CD14-positive monocyte (primary cell): ENCODE measurements at regions not wholly inside any gene's neighbourhood (a gene's known extent, or its start where the extent isn't known, plus 50 kb on each side); places are given as distances from the start of the nearest gene placed in this dataset.

Experiments
- DNase-seq, 3 donors: peaks; one replicate each; pipeline ENCODE4 v3.0.0-alpha.2; 2011 to 2022
- H2AFZ ChIP-seq: 2 replicates; pipeline ENCODE4 v1.6.0; 2012; ENCODE audit warnings: mild to moderate bottlenecking, low read depth, low read length, inconsistent platforms; ENCODE audit not compliant: insufficient read depth, poor library complexity, severe bottlenecking
- H3K27ac ChIP-seq, 2 donors: 1 replicate in 1 of 2; 2 replicates in 1 of 2; pipeline ENCODE4 v1.5.1; 2012 to 2013; ENCODE audit warnings: low read length in 2 of 2, control low read depth in 1 of 2, inconsistent platforms in 1 of 2, low read depth in 1 of 2, mild to moderate bottlenecking in 1 of 2
- H3K27me3 ChIP-seq, 2 donors: one replicate each; pipeline versions ENCODE4 v1.6.0 to v1.6.1; 2011 to 2013; ENCODE audit warnings: low read length in 2 of 2; ENCODE audit not compliant: control insufficient read depth in 2 of 2, insufficient read depth in 2 of 2
- H3K36me3 ChIP-seq, 2 donors: replicated peaks in 1 of 2; 1 replicate in 1 of 2; 2 replicates in 1 of 2; pipeline versions ENCODE4 v1.5.1 to v1.6.1; 2012 to 2013; ENCODE audit warnings: low read length in 2 of 2, control low read depth in 1 of 2, inconsistent platforms in 1 of 2, mild to moderate bottlenecking in 1 of 2; ENCODE audit not compliant: insufficient read depth in 2 of 2, control insufficient read depth in 1 of 2
- H3K4me1 ChIP-seq, 2 donors: 1 replicate in 1 of 2; 2 replicates in 1 of 2; pipeline versions ENCODE4 v1.5.1 to v1.6.1; 2012 to 2013; ENCODE audit warnings: low read length in 2 of 2, control low read depth in 1 of 2, inconsistent platforms in 1 of 2, mild to moderate bottlenecking in 1 of 2, moderate library complexity in 1 of 2; ENCODE audit not compliant: insufficient read depth in 2 of 2, control insufficient read depth in 1 of 2
- H3K4me2 ChIP-seq: replicated peaks from 2 replicates; pipeline ENCODE3; 2012; ENCODE audit warnings: low read length, moderate library complexity, mild to moderate bottlenecking; ENCODE audit not compliant: poor library complexity, severe bottlenecking; ENCODE audit errors: extremely low read depth
- H3K4me3 ChIP-seq, 3 experiments: fragments of 200-600 bp in 1 of 3; sonication (generic) in 1 of 3; replicated peaks in 1 of 3; 1 replicate in 2 of 3; 2 replicates in 1 of 3; pipeline ENCODE4 v1.5.1; 2011 to 2013; ENCODE audit warnings: low read length in 3 of 3, mild to moderate bottlenecking in 3 of 3, control low read depth in 2 of 3, low read depth in 2 of 3, inconsistent platforms in 1 of 3, moderate library complexity in 1 of 3
- H3K79me2 ChIP-seq: 2 replicates; pipeline ENCODE4 v1.6.0; 2012; ENCODE audit warnings: mild to moderate bottlenecking, control low read depth, inconsistent platforms, low read length, moderate library complexity; ENCODE audit not compliant: insufficient read depth
- H3K9ac ChIP-seq: 2 replicates; pipeline ENCODE4 v1.6.0; 2017; ENCODE audit warnings: low read length, mild to moderate bottlenecking; ENCODE audit not compliant: insufficient read depth, poor library complexity, severe bottlenecking
- H3K9me3 ChIP-seq, 2 donors: replicated peaks in 1 of 2; 1 replicate in 1 of 2; 2 replicates in 1 of 2; pipeline versions ENCODE4 v1.5.1 to v1.6.1; 2012 to 2013; ENCODE audit warnings: low read length in 2 of 2, control low read depth in 1 of 2; ENCODE audit not compliant: control insufficient read depth in 1 of 2, insufficient read depth in 1 of 2
- H4K20me1 ChIP-seq: 2 replicates; pipeline ENCODE4 v1.6.0; 2012; ENCODE audit warnings: mild to moderate bottlenecking, low read length, control low read depth, moderate library complexity; ENCODE audit not compliant: insufficient read depth
- H3K27ac Mint-ChIP-seq, 7 donors: one replicate each; pipeline ENCODE4 v1.8.0; 2020; ENCODE audit warnings: mild to moderate bottlenecking in 7 of 7, mixed read lengths in 7 of 7, moderate library complexity in 6 of 7, inconsistent platforms in 2 of 7
- H3K27me3 Mint-ChIP-seq, 3 donors: one replicate each; pipeline ENCODE4 v1.8.0; 2021 to 2022; ENCODE audit warnings: low read depth in 3 of 3, mild to moderate bottlenecking in 3 of 3, mixed read lengths in 3 of 3, moderate library complexity in 3 of 3, inconsistent platforms in 1 of 3
- H3K36me3 Mint-ChIP-seq, 2 donors: one replicate each; pipeline ENCODE4 v1.8.0; 2020; ENCODE audit warnings: mixed read lengths in 2 of 2, inconsistent platforms in 1 of 2, mild to moderate bottlenecking in 1 of 2
- H3K4me1 Mint-ChIP-seq: one replicate; pipeline ENCODE4 v1.8.0; 2020; ENCODE audit warnings: mild to moderate bottlenecking, mixed read lengths
- H3K4me3 Mint-ChIP-seq, 2 donors: one replicate each; pipeline ENCODE4 v1.8.0; 2020; ENCODE audit warnings: mild to moderate bottlenecking in 2 of 2, mixed read lengths in 2 of 2, moderate library complexity in 1 of 2
- H3K9me3 Mint-ChIP-seq, 7 donors: one replicate each; pipeline ENCODE4 v1.8.0; 2020 to 2022; ENCODE audit warnings: mixed read lengths in 7 of 7, mild to moderate bottlenecking in 6 of 7, moderate library complexity in 6 of 7, inconsistent platforms in 2 of 7
- CTCF ChIP-seq: fragments of 200-600 bp; IDR thresholded peaks from one replicate; pipeline ENCODE4 v1.8.0; 2022; ENCODE audit warnings: antibody characterized with exemption, mild to moderate bottlenecking
- WGBS: methylation state at CpG from one replicate; pipeline ENCODE4 v1.1.5; 2013; ENCODE audit warnings: missing lambda C conversion rate; ENCODE audit not compliant: insufficient coverage; 5-methylcytosine and 5-hydroxymethylcytosine counted together
- intact Hi-C, 2 donors: fragments of 100-400 bp; cut with micrococcal nuclease; formaldehyde crosslinking; loops; one replicate each; pipeline versions ENCODE4 v1.15.0 to v1.15.1; 2023

- peaks cover 1 to 7% (median 2%) of the 10 kb centered on the region in 3 donors for H3K27me3 Mint-ChIP-seq
- intact Hi-C loops = no loop called here
- no peak overlapping the region for H2AFZ ChIP-seq
- no peak overlapping the region for H3K4me2 ChIP-seq
- TF ChIP-seq CTCF = no peak
- no peak overlapping the region for H3K9ac ChIP-seq
- H3K9me3 Mint-ChIP-seq = peaks cover 0 to 5% (median 0%) of the 10 kb centered on the region in 7 donors
- no peaks in the 10 kb centered on the region for H3K4me1 Mint-ChIP-seq
- H3K4me3 Mint-ChIP-seq = no peak overlapping the region
- no peaks in the 10 kb centered on the region for H4K20me1 ChIP-seq
- no peak overlapping the region for H3K27ac Mint-ChIP-seq
- no peak for DNase-seq
- H3K9me3 ChIP-seq = no peaks in the 10 kb centered on the region
- H3K4me1 ChIP-seq = no peaks in the 10 kb centered on the region
- H3K36me3 Mint-ChIP-seq = no peaks in the 10 kb centered on the region
- WGBS = 100% methylated on average over 1 of the region's 5 CpGs
- no peaks in the 10 kb centered on the region for H3K79me2 ChIP-seq
- no peaks in the 10 kb centered on the region for H3K27me3 ChIP-seq
- no peaks in the 10 kb centered on the region for H3K36me3 ChIP-seq
- H3K27ac ChIP-seq = no peak overlapping the region
- H3K4me3 ChIP-seq = no peak overlapping the region
Measured at GRCh38 chr5:159817262-159818029, 98.8 kb upstream of the ADRA1B start.

- H3K4me1 ChIP-seq = no peaks in the 10 kb centered on the region
- DNase-seq = no peak
- no peak overlapping the region for H3K4me3 Mint-ChIP-seq
- H3K79me2 ChIP-seq = no peaks in the 10 kb centered on the region
- H3K9me3 Mint-ChIP-seq = peaks cover 0 to 2% (median 0%) of the 10 kb centered on the region in 7 donors
- intact Hi-C loops = no loop called here
- peak overlapping the region in 1 of 7 donors; percentile 10 for H3K27ac Mint-ChIP-seq
- H3K4me1 Mint-ChIP-seq = no peaks in the 10 kb centered on the region
- no peaks in the 10 kb centered on the region for H3K9me3 ChIP-seq
- H4K20me1 ChIP-seq = no peaks in the 10 kb centered on the region
- peaks cover 1 to 6% (median 3%) of the 10 kb centered on the region in 3 donors for H3K27me3 Mint-ChIP-seq
- no peaks in the 10 kb centered on the region for H3K27me3 ChIP-seq
- no peaks in the 10 kb centered on the region for H3K36me3 Mint-ChIP-seq
- no peak overlapping the region for H3K4me3 ChIP-seq
- no peak overlapping the region for H2AFZ ChIP-seq
- H3K27ac ChIP-seq = no peak overlapping the region
- no peaks in the 10 kb centered on the region for H3K36me3 ChIP-seq
- no peak for TF ChIP-seq CTCF
- no peak overlapping the region for H3K9ac ChIP-seq
- no peak overlapping the region for H3K4me2 ChIP-seq
- 60% methylated on average over 8 of the region's 9 CpGs for WGBS
Measured at GRCh38 chr5:159819591-159820411, 96.5 kb upstream of the ADRA1B start.
